Superior temporal gyrus (tissue), 1 donor: ENCODE measurements at regions not wholly inside any gene's neighbourhood (a gene's known extent, or its start where the extent isn't known, plus 50 kb on each side); places are given as distances from the start of the nearest gene placed in this dataset.
"Not testable (repeated sequence)": the region's sequence is repeated elsewhere in the genome, so short reads cannot be mapped to it uniquely, and the experiment has no call there.

Experiments used
- DNase-seq: peaks from one replicate; pipeline ENCODE4 v3.0.0-alpha.2; 2016; ENCODE audit errors: extremely low spot score

GRCh38 chr1:117754061-117754969 is 148.5 kb downstream of the TENT5C start:
- DNase-seq = peak; percentile 87

- DNase-seq = no peak
Measured at GRCh38 chr1:117757668-117758067, 151.8 kb downstream of the TENT5C start.

GRCh38 chr1:117758444-117759316 is 152.8 kb downstream of the TENT5C start:
- DNase-seq = peak; percentile 90

GRCh38 chr1:117759535-117759934 is 153.7 kb downstream of the TENT5C start:
- no peak for DNase-seq

- DNase-seq = no peak
Measured at GRCh38 chr1:117760069-117760468, 154.2 kb downstream of the TENT5C start.

- no peak for DNase-seq
Measured at GRCh38 chr1:117760485-117760884, 154.6 kb downstream of the TENT5C start.

GRCh38 chr1:117767756-117768155 is 161.7 kb downstream of the GDAP2 start:
- DNase-seq = not testable (repeated sequence)

GRCh38 chr1:117770981-117771531 is 158.4 kb downstream of the GDAP2 start:
- no peak for DNase-seq

- DNase-seq = no peak
Measured at GRCh38 chr1:117779364-117779763, 150.1 kb downstream of the GDAP2 start.

GRCh38 chr1:117780687-117781475 is 148.5 kb downstream of the GDAP2 start:
- DNase-seq = no peak

- no peak for DNase-seq
Measured at GRCh38 chr1:117782056-117782455, 147.4 kb downstream of the GDAP2 start.

- no peak for DNase-seq
Measured at GRCh38 chr1:117783606-117784396, 145.6 kb downstream of the GDAP2 start.

GRCh38 chr1:117788014-117788413 is 141.4 kb downstream of the GDAP2 start:
- no peak for DNase-seq

GRCh38 chr1:117793413-117793812 is 136.0 kb downstream of the GDAP2 start:
- no peak for DNase-seq

GRCh38 chr1:117794073-117794472 is 135.3 kb downstream of the GDAP2 start:
- DNase-seq = no peak

GRCh38 chr1:117795190-117795589 is 134.2 kb downstream of the GDAP2 start:
- DNase-seq = no peak

GRCh38 chr1:117795792-117796191 is 133.6 kb downstream of the GDAP2 start:
- no peak for DNase-seq

- no peak for DNase-seq
Measured at GRCh38 chr1:117796226-117796625, 133.2 kb downstream of the GDAP2 start.

GRCh38 chr1:117798550-117798949 is 130.9 kb downstream of the GDAP2 start:
- DNase-seq = no peak

GRCh38 chr1:117802531-117803257 is 126.7 kb downstream of the GDAP2 start:
- no peak for DNase-seq
